Endothelial cell of umbilical vein (primary cell): ENCODE measurements at regions not wholly inside any gene's neighbourhood (a gene's known extent, or its start where the extent isn't known, plus 50 kb on each side); places are given as distances from the start of the nearest gene placed in this dataset.

Experiments used
- BruUV-seq: library from RNA; stranded (reverse); fragments of 400-500 nt; replicated peaks from 2 replicates; lab custom pipeline; 2021; lab: Mats Ljungman, UMichigan
- CTCF ChIA-PET: fragments of 300-600, 350-600 bp; sonication (Branson Sonifier 250); formaldehyde crosslinking; loops from one replicate; lab custom pipeline; 2021; ENCODE audit warnings: antibody characterized with exemption, inconsistent platforms; lab: Charles Lee
- POLR2A ChIA-PET: fragments of 300-600, 350-600 bp; sonication (Branson Sonifier 250); formaldehyde crosslinking; loops from one replicate; lab custom pipeline; 2021; ENCODE audit warnings: antibody characterized with exemption, inconsistent platforms; lab: Charles Lee
- DNase-seq: peaks from one replicate; pipeline ENCODE4 v3.0.0-alpha.2; 2011; ENCODE audit warnings: low read depth, low spot score
- FAIRE-seq: peaks from 2 replicates; lab custom pipeline; 2011; peaks lifted over from hg19 to GRCh38; lab: Jason Lieb, UNC
- H2AFZ ChIP-seq: 2 replicates; pipeline ENCODE4 v1.6.0; 2012; ENCODE audit warnings: low read depth, low read length, control low read depth, inconsistent platforms
- H3K27ac ChIP-seq: 2 replicates; pipeline ENCODE4 v1.5.1; 2011; ENCODE audit warnings: low read depth, mild to moderate bottlenecking, control low read depth, low read length, moderate library complexity; ENCODE audit not compliant: insufficient read depth
- H3K27me3 ChIP-seq, 2 experiments: 2 replicates each; pipeline versions ENCODE4 v1.6.0 to v1.6.1; 2011; ENCODE audit warnings: low read length in 2 of 2, mixed read lengths in 1 of 2; ENCODE audit not compliant: control insufficient read depth in 2 of 2, insufficient read depth in 2 of 2
- H3K36me3 ChIP-seq, 2 experiments: 2 replicates in 1 of 2; 3 replicates in 1 of 2; pipeline ENCODE4 v1.5.1; 2011; ENCODE audit warnings: low read length in 2 of 2, mild to moderate bottlenecking in 1 of 2, moderate library complexity in 1 of 2; ENCODE audit not compliant: control insufficient read depth in 2 of 2, insufficient read depth in 2 of 2; ENCODE audit errors: extremely low read depth in 1 of 2
- H3K4me1 ChIP-seq: 3 replicates; pipeline ENCODE4 v1.5.1; 2011; ENCODE audit warnings: mild to moderate bottlenecking, low read length; ENCODE audit not compliant: control insufficient read depth, insufficient read depth; ENCODE audit errors: extremely low read depth
- H3K4me2 ChIP-seq: 2 replicates; pipeline ENCODE4 v1.6.1; 2011; ENCODE audit warnings: low read length, control low read depth, mixed read lengths; ENCODE audit not compliant: insufficient read depth
- H3K4me3 ChIP-seq, 3 experiments: fragments of 200-600 bp in 1 of 3; sonication (generic), shearing (Covaris generic) in 1 of 3; replicated peaks in 1 of 3; 2 replicates each; pipeline ENCODE4 v1.5.1; 2011 to 2016; ENCODE audit warnings: control low read depth in 3 of 3, low read length in 3 of 3, mild to moderate bottlenecking in 2 of 3, inconsistent platforms in 1 of 3, low read depth in 1 of 3, moderate library complexity in 1 of 3; ENCODE audit not compliant: insufficient read depth in 1 of 3
- H3K79me2 ChIP-seq: 2 replicates; pipeline ENCODE4 v1.6.0; 2012; ENCODE audit warnings: low read length, inconsistent platforms; ENCODE audit not compliant: control insufficient read depth, insufficient read depth
- H3K9ac ChIP-seq: replicated peaks from 2 replicates; pipeline ENCODE3; 2011; ENCODE audit warnings: low read length, control low read depth; ENCODE audit not compliant: insufficient read depth; ENCODE audit errors: extremely low read depth
- H3K9me1 ChIP-seq: replicated peaks from 3 replicates; pipeline ENCODE4 v1.6.0; 2011; ENCODE audit warnings: mild to moderate bottlenecking, low read length; ENCODE audit not compliant: control insufficient read depth, insufficient read depth; ENCODE audit errors: extremely low read depth
- H3K9me3 ChIP-seq: replicated peaks from 2 replicates; pipeline ENCODE4 v1.5.1; 2012; ENCODE audit warnings: low read length, inconsistent platforms; ENCODE audit not compliant: control insufficient read depth, insufficient read depth
- H4K20me1 ChIP-seq: replicated peaks from 2 replicates; pipeline ENCODE3; 2011; ENCODE audit warnings: mild to moderate bottlenecking, low read length; ENCODE audit not compliant: control insufficient read depth, insufficient read depth; ENCODE audit errors: extremely low read depth
- EZH2 ChIP-seq: IDR thresholded peaks from 2 replicates; pipeline ENCODE4 v1.6.1; 2012; ENCODE audit warnings: borderline replicate concordance, low read depth, mild to moderate bottlenecking, moderate library complexity, low read length, inconsistent platforms; ENCODE audit not compliant: severe bottlenecking
- FOS ChIP-seq: IDR thresholded peaks from 2 replicates; pipeline ENCODE4 v1.6.1; 2011; ENCODE audit warnings: mild to moderate bottlenecking, low read length, moderate library complexity, borderline replicate concordance; ENCODE audit not compliant: insufficient read depth
- GATA2 ChIP-seq: IDR thresholded peaks from 2 replicates; pipeline ENCODE4 v1.7.0; 2011; ENCODE audit warnings: low read depth, mild to moderate bottlenecking, moderate library complexity, mixed read lengths, low read length; ENCODE audit not compliant: insufficient read length, insufficient read depth
- JUN ChIP-seq: IDR thresholded peaks from 2 replicates; pipeline ENCODE4 v1.6.1; 2011; ENCODE audit warnings: borderline replicate concordance, low read depth; ENCODE audit not compliant: insufficient read length, insufficient read depth
- MYC ChIP-seq: IDR thresholded peaks from one replicate; pipeline ENCODE4 v1.6.1; 2011; ENCODE audit warnings: mild to moderate bottlenecking, low read depth, low read length
- POLR2A ChIP-seq: IDR thresholded peaks from 2 replicates; pipeline ENCODE4 v1.6.1; 2012; ENCODE audit warnings: low read depth, mild to moderate bottlenecking, control low read depth, low read length
- POLR2AphosphoS5 ChIP-seq: IDR thresholded peaks from 2 replicates; pipeline ENCODE4 v1.6.1; 2012; ENCODE audit warnings: low read depth, mild to moderate bottlenecking, control low read depth, low read length, moderate library complexity; ENCODE audit not compliant: insufficient read depth
- dilution Hi-C: fragments of 300-500 bp; cut with MboI; formaldehyde crosslinking; loops from one replicate; pipeline ENCODE4 v1.15.0; 2019; ENCODE audit warnings: low sequenced_read_pairs; ENCODE audit not compliant: extremely low pct_ligation_motif_present
- intact Hi-C: fragments of 100-400 bp; cut with micrococcal nuclease; formaldehyde crosslinking; loops from one replicate; pipeline ENCODE4 v1.10.0; 2022
- TF ChIP-seq, protein P1 (sequence below): IDR thresholded peaks from 2 replicates; pipeline ENCODE4 v1.6.1; 2011; ENCODE audit not compliant: insufficient read depth, insufficient read length
- TF ChIP-seq, protein P2 (sequence below), 2 donors: IDR thresholded peaks; 1 replicate in 1 of 2; 2 replicates in 1 of 2; pipeline ENCODE4 v1.5.1; 2011; ENCODE audit warnings: low read length in 2 of 2, mild to moderate bottlenecking in 2 of 2, moderate library complexity in 2 of 2, control low read depth in 1 of 2, inconsistent platforms in 1 of 2, low read depth in 1 of 2; ENCODE audit not compliant: insufficient read depth in 1 of 2; ENCODE audit errors: extremely low read depth in 1 of 2

DNA sequence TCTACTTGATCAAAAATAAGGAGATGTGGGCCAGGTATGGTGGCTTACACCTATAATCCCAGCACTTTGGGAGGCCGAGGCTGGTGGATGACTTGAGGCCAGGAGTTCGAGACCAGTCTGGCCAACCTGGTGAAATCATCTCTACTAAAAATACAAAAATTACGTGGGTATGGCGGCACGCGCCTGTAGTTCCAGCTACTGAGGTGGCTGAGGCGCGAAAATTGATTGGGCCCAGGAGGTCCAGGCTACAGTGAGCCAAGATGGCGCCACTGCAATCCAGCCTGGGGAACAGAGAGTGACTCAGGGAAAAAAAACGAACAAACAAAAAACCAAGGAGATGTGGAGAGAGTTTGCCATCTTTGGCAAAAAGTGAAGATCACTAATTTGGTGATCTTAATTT lies 65.3 kb downstream of the BMP2 start:
- no peaks in the 10 kb centered on the region for H3K36me3 ChIP-seq
- H3K4me1 ChIP-seq: no peaks in the 10 kb centered on the region
- no peak overlapping the region for H3K27ac ChIP-seq
- ChIA-PET POLR2A (no interaction called here), CTCF (interaction anchor here (1.3 to 3.4 kb wide), 2 partner anchors 453 to 1027 kb away, joined by 5 to 14 read pairs; no protein-coding TSS in a partner anchor)
- no peaks in the 10 kb centered on the region for H3K9me1 ChIP-seq
- BruUV-seq: no TSS peak
- H2AFZ ChIP-seq: no peak overlapping the region
- H3K79me2 ChIP-seq: no peaks in the 10 kb centered on the region
- no peak overlapping the region for H3K4me2 ChIP-seq
- TF ChIP-seq MYC (no peak), POLR2A (no peak), EZH2 (no peak), JUN (no peak), FOS (no peak), POLR2AphosphoS5 (no peak), GATA2 (no peak)
- TF ChIP-seq, protein P1, sequence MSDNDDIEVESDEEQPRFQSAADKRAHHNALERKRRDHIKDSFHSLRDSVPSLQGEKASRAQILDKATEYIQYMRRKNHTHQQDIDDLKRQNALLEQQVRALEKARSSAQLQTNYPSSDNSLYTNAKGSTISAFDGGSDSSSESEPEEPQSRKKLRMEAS: no peak
- TF ChIP-seq, protein P2, sequence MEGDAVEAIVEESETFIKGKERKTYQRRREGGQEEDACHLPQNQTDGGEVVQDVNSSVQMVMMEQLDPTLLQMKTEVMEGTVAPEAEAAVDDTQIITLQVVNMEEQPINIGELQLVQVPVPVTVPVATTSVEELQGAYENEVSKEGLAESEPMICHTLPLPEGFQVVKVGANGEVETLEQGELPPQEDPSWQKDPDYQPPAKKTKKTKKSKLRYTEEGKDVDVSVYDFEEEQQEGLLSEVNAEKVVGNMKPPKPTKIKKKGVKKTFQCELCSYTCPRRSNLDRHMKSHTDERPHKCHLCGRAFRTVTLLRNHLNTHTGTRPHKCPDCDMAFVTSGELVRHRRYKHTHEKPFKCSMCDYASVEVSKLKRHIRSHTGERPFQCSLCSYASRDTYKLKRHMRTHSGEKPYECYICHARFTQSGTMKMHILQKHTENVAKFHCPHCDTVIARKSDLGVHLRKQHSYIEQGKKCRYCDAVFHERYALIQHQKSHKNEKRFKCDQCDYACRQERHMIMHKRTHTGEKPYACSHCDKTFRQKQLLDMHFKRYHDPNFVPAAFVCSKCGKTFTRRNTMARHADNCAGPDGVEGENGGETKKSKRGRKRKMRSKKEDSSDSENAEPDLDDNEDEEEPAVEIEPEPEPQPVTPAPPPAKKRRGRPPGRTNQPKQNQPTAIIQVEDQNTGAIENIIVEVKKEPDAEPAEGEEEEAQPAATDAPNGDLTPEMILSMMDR (IDR thresholded peaks at IDR 0.05; ENCODE audit: extremely low read depth in 1 of 2, insufficient read depth in 1 of 2, low read depth in 1 of 2, low read length in 2 of 2): no peak
- H3K27me3 ChIP-seq: peaks cover 0 to 4% of the 10 kb centered on the region in 2 experiments
- no peaks in the 10 kb centered on the region for H3K9me3 ChIP-seq
- intact Hi-C loops: no loop called here
- no peak overlapping the region for H3K9ac ChIP-seq
- DNase-seq (no peak), FAIRE-seq (no peak)
- no peak overlapping the region for H3K4me3 ChIP-seq
- dilution Hi-C loops: no loop called here
- H4K20me1 ChIP-seq: no peaks in the 10 kb centered on the region
